ENCODE measurements at regions not wholly inside any gene's neighbourhood (a gene's known extent, or its start where the extent isn't known, plus 50 kb on each side); places are given as distances from the start of the nearest gene placed in this dataset.

GRCh38 chr21:15264084-15264665 is 199.4 kb upstream of the NRIP1 start:
- Mint-ChIP-seq H3K27me3 (ENCODE audit: low read depth) (no peaks in the 10 kb centered on the region), H3K9me3 (peaks cover 0 to 2% of the 10 kb centered on the region in 2 donors), H3K4me3 (no peak overlapping the region), H3K36me3 (ENCODE audit: insufficient read depth in 2 of 2) (no peaks in the 10 kb centered on the region), H3K27ac (no peak overlapping the region), H3K4me1 (ENCODE audit: low read depth) (no peaks in the 10 kb centered on the region)
- DNase-seq, result no peak
- no peak for ATAC-seq (replicated peaks in 1 of 2)

- Mint-ChIP-seq H3K36me3 (ENCODE audit: insufficient read depth in 2 of 2) (no peaks in the 10 kb centered on the region), H3K4me1 (ENCODE audit: low read depth) (no peaks in the 10 kb centered on the region), H3K27me3 (ENCODE audit: low read depth) (no peaks in the 10 kb centered on the region), H3K27ac (no peak overlapping the region), H3K4me3 (no peak overlapping the region), H3K9me3 (no peaks in the 10 kb centered on the region)
- no peak for DNase-seq
- ATAC-seq (replicated peaks in 1 of 2), result no peak
Measured at GRCh38 chr21:15272171-15272570, 207.4 kb upstream of the NRIP1 start.

GRCh38 chr21:15272591-15272990 is 207.8 kb upstream of the NRIP1 start:
- Mint-ChIP-seq H3K4me3 (no peak overlapping the region), H3K27ac (no peak overlapping the region), H3K9me3 (no peaks in the 10 kb centered on the region), H3K27me3 (ENCODE audit: low read depth) (no peaks in the 10 kb centered on the region), H3K4me1 (ENCODE audit: low read depth) (no peaks in the 10 kb centered on the region), H3K36me3 (ENCODE audit: insufficient read depth in 2 of 2) (no peaks in the 10 kb centered on the region)
- ATAC-seq (replicated peaks in 1 of 2) (no peak), DNase-seq (no peak)

DNA sequence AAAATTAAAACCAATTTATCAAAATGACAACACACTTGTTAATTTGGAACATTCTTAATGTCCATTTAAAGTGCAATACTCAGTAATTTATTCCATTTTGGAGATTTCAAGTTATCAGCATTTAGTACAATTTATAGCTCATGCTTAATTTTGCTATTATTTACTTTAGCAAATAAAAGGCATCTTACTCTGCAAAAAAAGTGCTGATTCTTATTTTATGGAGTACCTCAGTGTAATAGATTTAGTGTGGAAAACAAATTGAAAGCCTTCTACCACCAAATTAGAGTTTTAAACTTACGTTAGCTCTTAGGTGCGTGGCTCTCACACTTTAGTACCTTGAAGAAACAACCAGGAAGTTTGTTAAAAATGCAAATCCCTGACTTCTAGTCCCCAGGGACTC is 208.4 kb upstream of the NRIP1 start:
- no peak for ATAC-seq (replicated peaks in 1 of 2)
- H3K27me3 Mint-ChIP-seq (ENCODE audit: low read depth), result no peaks in the 10 kb centered on the region
- no peak overlapping the region for H3K27ac Mint-ChIP-seq
- no peak for DNase-seq
- H3K4me3 Mint-ChIP-seq, result no peak overlapping the region
- H3K4me1 Mint-ChIP-seq (ENCODE audit: low read depth), result no peaks in the 10 kb centered on the region
- H3K36me3 Mint-ChIP-seq (ENCODE audit: insufficient read depth in 2 of 2), result no peaks in the 10 kb centered on the region
- H3K9me3 Mint-ChIP-seq, result no peaks in the 10 kb centered on the region

DNA sequence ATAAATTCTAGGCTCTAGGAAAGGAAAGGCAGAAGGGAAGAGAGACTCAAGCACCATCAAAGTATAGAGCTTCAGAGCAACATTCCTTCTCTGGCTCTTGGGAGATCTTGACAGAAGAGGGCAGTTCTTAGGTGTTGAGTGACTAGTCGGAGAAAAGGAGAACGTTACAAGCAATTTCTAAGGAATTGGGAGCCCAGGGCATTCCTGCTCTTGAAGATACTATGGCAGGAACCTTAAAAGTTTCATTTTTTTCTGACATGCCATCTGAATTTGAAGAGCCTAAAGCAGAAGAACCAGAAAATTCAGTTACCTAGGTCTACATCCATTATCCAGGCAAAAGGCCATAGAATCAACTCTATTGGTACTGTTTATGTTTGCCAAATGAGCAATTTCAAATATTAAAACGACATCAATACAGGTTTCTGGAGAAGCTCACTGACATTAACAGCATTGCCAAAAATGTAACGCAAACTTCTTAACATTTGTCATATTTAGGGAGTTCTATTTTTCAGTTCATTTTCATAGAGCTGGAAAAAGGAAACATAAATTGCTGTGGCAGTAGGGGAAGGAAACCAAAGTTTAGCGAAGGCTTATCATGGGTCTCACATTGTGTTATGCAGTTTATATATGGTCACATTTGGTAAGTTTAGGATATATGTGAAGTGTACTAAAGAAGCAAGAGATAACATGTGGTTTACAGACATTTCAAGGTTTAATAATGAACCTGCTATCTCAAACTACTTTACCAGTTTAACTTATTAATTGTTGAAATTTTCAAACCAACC is 210.1 kb upstream of the NRIP1 start:
- H3K4me1 Mint-ChIP-seq (ENCODE audit: low read depth), result no peaks in the 10 kb centered on the region
- H3K36me3 Mint-ChIP-seq (ENCODE audit: insufficient read depth in 2 of 2), result no peaks in the 10 kb centered on the region
- no peak overlapping the region for H3K4me3 Mint-ChIP-seq
- H3K27ac Mint-ChIP-seq, result no peak overlapping the region
- no peak for DNase-seq
- no peaks in the 10 kb centered on the region for H3K9me3 Mint-ChIP-seq
- ATAC-seq (replicated peaks in 1 of 2), result no peak
- no peaks in the 10 kb centered on the region for H3K27me3 Mint-ChIP-seq (ENCODE audit: low read depth)

DNA sequence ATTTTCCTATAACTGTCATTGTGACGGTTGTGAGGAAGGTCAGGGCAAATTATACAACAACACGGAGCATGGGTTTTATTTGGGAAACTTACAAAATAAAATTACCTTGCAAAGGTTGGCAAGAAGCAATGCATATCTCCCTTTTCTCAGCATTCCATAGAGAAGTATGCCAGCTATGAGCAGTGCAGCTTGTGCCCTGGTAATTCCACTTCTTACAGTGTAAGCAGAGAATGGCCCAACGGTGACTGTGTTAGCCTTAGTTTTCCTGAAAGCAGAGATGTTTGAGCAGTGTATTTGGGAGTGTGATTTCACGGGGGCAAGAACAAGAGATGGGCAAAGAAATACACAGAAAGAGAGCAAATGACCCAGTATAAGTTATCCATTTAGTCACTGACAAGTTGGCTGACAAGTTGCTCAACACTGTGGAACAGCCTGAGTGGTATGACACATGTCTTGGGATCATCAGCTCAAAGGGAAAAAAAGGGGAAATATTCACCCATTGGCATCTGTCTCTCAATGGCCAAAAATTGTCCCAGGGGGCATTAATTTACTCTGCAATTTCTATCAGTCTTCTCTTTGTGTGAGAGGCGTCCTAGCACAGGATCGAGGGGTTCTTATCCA is 210.9 kb upstream of the NRIP1 start:
- ATAC-seq (replicated peaks in 1 of 2) (no peak), DNase-seq (no peak)
- Mint-ChIP-seq H3K4me1 (ENCODE audit: low read depth) (no peaks in the 10 kb centered on the region), H3K27ac (no peak overlapping the region), H3K9me3 (no peaks in the 10 kb centered on the region), H3K36me3 (ENCODE audit: insufficient read depth in 2 of 2) (no peaks in the 10 kb centered on the region), H3K27me3 (ENCODE audit: low read depth) (no peaks in the 10 kb centered on the region), H3K4me3 (no peak overlapping the region)

GRCh38 chr21:15276243-15276642 is 211.4 kb upstream of the NRIP1 start:
- Mint-ChIP-seq H3K36me3 (ENCODE audit: insufficient read depth in 2 of 2) (no peaks in the 10 kb centered on the region), H3K4me3 (no peak overlapping the region), H3K27ac (no peak overlapping the region), H3K9me3 (no peaks in the 10 kb centered on the region), H3K27me3 (ENCODE audit: low read depth) (no peaks in the 10 kb centered on the region), H3K4me1 (ENCODE audit: low read depth) (no peaks in the 10 kb centered on the region)
- no peak for ATAC-seq (replicated peaks in 1 of 2)
- no peak for DNase-seq

- Mint-ChIP-seq H3K4me1 (ENCODE audit: low read depth) (no peaks in the 10 kb centered on the region), H3K9me3 (no peaks in the 10 kb centered on the region)
- ATAC-seq (replicated peaks in 1 of 2), result no peak
Measured at GRCh38 chr21:15277466-15277865, 212.7 kb upstream of the NRIP1 start.

DNA sequence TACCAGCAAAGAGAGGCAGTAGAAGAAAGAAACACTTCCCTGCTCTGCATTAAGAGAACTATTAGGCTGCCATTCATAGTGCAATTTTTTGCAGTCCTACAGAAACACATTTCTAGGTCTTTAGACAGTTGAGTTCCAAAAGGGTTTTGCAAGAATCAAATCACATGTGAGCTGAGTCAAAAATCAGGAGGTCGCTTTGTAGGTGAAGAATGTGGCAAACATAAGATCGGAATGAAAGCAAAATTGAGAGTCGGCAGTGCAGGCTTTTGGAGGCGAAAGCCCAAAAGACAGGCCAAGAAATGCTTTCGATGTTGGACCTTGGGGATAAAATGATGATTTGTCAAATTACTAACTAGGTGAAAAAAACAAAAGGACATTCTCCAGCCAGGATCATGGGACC is 213.5 kb upstream of the NRIP1 start:
- Mint-ChIP-seq H3K4me3 (no peak overlapping the region), H3K27ac (no peak overlapping the region), H3K36me3 (ENCODE audit: insufficient read depth in 2 of 2) (no peaks in the 10 kb centered on the region), H3K4me1 (ENCODE audit: low read depth) (no peaks in the 10 kb centered on the region), H3K9me3 (no peaks in the 10 kb centered on the region), H3K27me3 (ENCODE audit: low read depth) (no peaks in the 10 kb centered on the region)
- ATAC-seq (replicated peaks in 1 of 2) (no peak), DNase-seq (no peak)

More at GRCh38 chr21:15277466-15277865, 212.7 kb upstream of the NRIP1 start:
- no peak for DNase-seq
- Mint-ChIP-seq H3K4me3 (no peak overlapping the region), H3K36me3 (ENCODE audit: insufficient read depth in 2 of 2) (no peaks in the 10 kb centered on the region), H3K27me3 (ENCODE audit: low read depth) (no peaks in the 10 kb centered on the region), H3K27ac (no peak overlapping the region)

- no peaks in the 10 kb centered on the region for H3K4me1 Mint-ChIP-seq (ENCODE audit: low read depth)
- H3K36me3 Mint-ChIP-seq (ENCODE audit: insufficient read depth in 2 of 2), result no peaks in the 10 kb centered on the region
- DNase-seq (no peak), ATAC-seq (replicated peaks in 1 of 2) (no peak)
- no peaks in the 10 kb centered on the region for H3K27me3 Mint-ChIP-seq (ENCODE audit: low read depth)
- H3K9me3 Mint-ChIP-seq, result no peaks in the 10 kb centered on the region
- H3K27ac Mint-ChIP-seq, result no peak overlapping the region
- no peak overlapping the region for H3K4me3 Mint-ChIP-seq
Measured at GRCh38 chr21:15278851-15279250, 214.1 kb upstream of the NRIP1 start.

GRCh38 chr21:15279482-15279881 is 214.7 kb upstream of the NRIP1 start:
- Mint-ChIP-seq H3K4me1 (ENCODE audit: low read depth) (no peaks in the 10 kb centered on the region), H3K27me3 (ENCODE audit: low read depth) (no peaks in the 10 kb centered on the region), H3K36me3 (ENCODE audit: insufficient read depth in 2 of 2) (no peaks in the 10 kb centered on the region), H3K4me3 (no peak overlapping the region), H3K27ac (no peak overlapping the region), H3K9me3 (peaks cover 0 to 3% of the 10 kb centered on the region in 2 donors)
- DNase-seq (no peak), ATAC-seq (replicated peaks in 1 of 2) (no peak)

- Mint-ChIP-seq H3K9me3 (peaks cover 0 to 3% of the 10 kb centered on the region in 2 donors), H3K4me3 (no peak overlapping the region), H3K4me1 (ENCODE audit: low read depth) (no peaks in the 10 kb centered on the region), H3K27me3 (ENCODE audit: low read depth) (no peaks in the 10 kb centered on the region), H3K27ac (no peak overlapping the region), H3K36me3 (ENCODE audit: insufficient read depth in 2 of 2) (no peaks in the 10 kb centered on the region)
- no peak for DNase-seq
- no peak for ATAC-seq (replicated peaks in 1 of 2)
Measured at GRCh38 chr21:15281714-15282113, 216.9 kb upstream of the NRIP1 start.

DNA sequence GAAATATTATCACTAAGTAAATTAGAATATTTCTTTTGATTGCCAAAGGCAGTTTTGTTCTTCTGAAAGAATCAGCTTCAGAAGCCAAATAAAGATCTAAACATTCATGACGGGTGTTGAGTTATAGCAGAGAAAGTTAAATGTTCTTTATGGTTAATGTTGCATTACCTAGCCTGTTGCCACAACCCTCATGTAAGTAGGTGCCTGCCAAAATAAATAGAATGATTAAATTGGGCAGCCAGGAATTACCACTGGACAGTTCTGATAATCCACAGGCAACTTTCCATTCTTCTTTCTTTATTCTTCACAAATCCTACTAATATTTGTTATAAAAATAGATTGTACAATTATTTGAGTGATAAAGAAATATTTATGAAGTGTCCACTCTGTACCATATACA is 217.9 kb upstream of the NRIP1 start:
- H3K27ac Mint-ChIP-seq, result no peak overlapping the region
- no peaks in the 10 kb centered on the region for H3K36me3 Mint-ChIP-seq (ENCODE audit: insufficient read depth in 2 of 2)
- H3K27me3 Mint-ChIP-seq (ENCODE audit: low read depth), result no peaks in the 10 kb centered on the region
- ATAC-seq (replicated peaks in 1 of 2) (no peak), DNase-seq (no peak)
- peaks cover 0 to 3% of the 10 kb centered on the region in 2 donors for H3K9me3 Mint-ChIP-seq
- no peak overlapping the region for H3K4me3 Mint-ChIP-seq
- no peaks in the 10 kb centered on the region for H3K4me1 Mint-ChIP-seq (ENCODE audit: low read depth)

All from activated T-cell treated with anti-CD3 and anti-CD28 coated beads, Interleukin-2, amount 50 U/mL, for 72 hours (primary cell).